ENCODE measurements at regions not wholly inside any gene's neighbourhood (a gene's known extent, or its start where the extent isn't known, plus 50 kb on each side); places are given as distances from the start of the nearest gene placed in this dataset.
"Not testable (repeated sequence)": the region's sequence is repeated elsewhere in the genome, so short reads cannot be mapped to it uniquely, and the experiment has no call there.

GRCh38 chr9:86488345-86488744 lies 134.1 kb upstream of the TUT7 start:
- DNase-seq (ENCODE audit: low spot score): no peak

- DNase-seq (ENCODE audit: low spot score): no peak
Measured at GRCh38 chr9:86487838-86488233, 133.6 kb upstream of the TUT7 start.

GRCh38 chr9:86486891-86487837 lies 133.0 kb upstream of the TUT7 start:
- peak; percentile 69 for DNase-seq (ENCODE audit: low spot score)

GRCh38 chr9:86485359-86485758 lies 131.1 kb upstream of the TUT7 start:
- DNase-seq (ENCODE audit: low spot score): peak; percentile 12

GRCh38 chr9:86483496-86483895 lies 129.3 kb upstream of the TUT7 start:
- DNase-seq (ENCODE audit: low spot score): no peak

- no peak for DNase-seq (ENCODE audit: low spot score)
Measured at GRCh38 chr9:86481466-86481865, 127.3 kb upstream of the TUT7 start.

- DNase-seq (ENCODE audit: low spot score): not testable (repeated sequence)
Measured at GRCh38 chr9:86475255-86475654, 121.0 kb upstream of the TUT7 start.

- DNase-seq (ENCODE audit: low spot score): no peak
Measured at GRCh38 chr9:86471171-86471815, 117.1 kb upstream of the TUT7 start.

GRCh38 chr9:86470326-86470725 lies 116.1 kb upstream of the TUT7 start:
- DNase-seq (ENCODE audit: low spot score): peak; percentile 65

- DNase-seq (ENCODE audit: low spot score): no peak
Measured at GRCh38 chr9:86469476-86470250, 115.5 kb upstream of the TUT7 start.

GRCh38 chr9:86464242-86464641 lies 110.0 kb upstream of the TUT7 start:
- DNase-seq (ENCODE audit: low spot score): no peak

GRCh38 chr9:86460216-86461002 lies 106.2 kb upstream of the TUT7 start:
- no peak for DNase-seq (ENCODE audit: low spot score)

GRCh38 chr9:86459599-86460155 lies 105.5 kb upstream of the TUT7 start:
- DNase-seq (ENCODE audit: low spot score): no peak

GRCh38 chr9:86459191-86459590 lies 105.0 kb upstream of the TUT7 start:
- no peak for DNase-seq (ENCODE audit: low spot score)

- DNase-seq (ENCODE audit: low spot score): no peak
Measured at GRCh38 chr9:86458191-86458855, 104.1 kb upstream of the TUT7 start.

- no peak for DNase-seq (ENCODE audit: low spot score)
Measured at GRCh38 chr9:86456416-86456815, 102.2 kb upstream of the TUT7 start.

GRCh38 chr9:86454701-86455615 lies 100.7 kb upstream of the TUT7 start:
- DNase-seq (ENCODE audit: low spot score): peak; percentile 22

GRCh38 chr9:86452201-86452828 lies 98.1 kb upstream of the TUT7 start:
- DNase-seq (ENCODE audit: low spot score): no peak

GRCh38 chr9:86449246-86449645 lies 95.0 kb upstream of the TUT7 start:
- DNase-seq (ENCODE audit: low spot score): no peak

Data from AG08395 (cell line).